ENCODE measurements at regions not wholly inside any gene's neighbourhood (a gene's known extent, or its start where the extent isn't known, plus 50 kb on each side); places are given as distances from the start of the nearest gene placed in this dataset.
"Not testable (repeated sequence)": the region's sequence is repeated elsewhere in the genome, so short reads cannot be mapped to it uniquely, and the experiment has no call there.

- TF ChIP-seq, protein P1, sequence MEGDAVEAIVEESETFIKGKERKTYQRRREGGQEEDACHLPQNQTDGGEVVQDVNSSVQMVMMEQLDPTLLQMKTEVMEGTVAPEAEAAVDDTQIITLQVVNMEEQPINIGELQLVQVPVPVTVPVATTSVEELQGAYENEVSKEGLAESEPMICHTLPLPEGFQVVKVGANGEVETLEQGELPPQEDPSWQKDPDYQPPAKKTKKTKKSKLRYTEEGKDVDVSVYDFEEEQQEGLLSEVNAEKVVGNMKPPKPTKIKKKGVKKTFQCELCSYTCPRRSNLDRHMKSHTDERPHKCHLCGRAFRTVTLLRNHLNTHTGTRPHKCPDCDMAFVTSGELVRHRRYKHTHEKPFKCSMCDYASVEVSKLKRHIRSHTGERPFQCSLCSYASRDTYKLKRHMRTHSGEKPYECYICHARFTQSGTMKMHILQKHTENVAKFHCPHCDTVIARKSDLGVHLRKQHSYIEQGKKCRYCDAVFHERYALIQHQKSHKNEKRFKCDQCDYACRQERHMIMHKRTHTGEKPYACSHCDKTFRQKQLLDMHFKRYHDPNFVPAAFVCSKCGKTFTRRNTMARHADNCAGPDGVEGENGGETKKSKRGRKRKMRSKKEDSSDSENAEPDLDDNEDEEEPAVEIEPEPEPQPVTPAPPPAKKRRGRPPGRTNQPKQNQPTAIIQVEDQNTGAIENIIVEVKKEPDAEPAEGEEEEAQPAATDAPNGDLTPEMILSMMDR (IDR thresholded peaks at IDR 0.05 in 4 of 5, conservative IDR thresholded peaks at IDR 0.05 in 1 of 5): peak; percentile 46 to 64 (median 46)
- TF ChIP-seq POLR2A (IDR thresholded peaks at IDR 0.05): not testable (repeated sequence)
Measured at GRCh38 chr7:128608678-128609421, 63.2 kb upstream of the GARIN1A start.

Data from gastrocnemius medialis (tissue), 4 donors.